T-cell (primary cell): ENCODE measurements at regions not wholly inside any gene's neighbourhood (a gene's known extent, or its start where the extent isn't known, plus 50 kb on each side); places are given as distances from the start of the nearest gene placed in this dataset.

Experiments
- ATAC-seq, 4 experiments: fragments of 200-7000 bp in 3 of 4; fragments of 150-1000 bp in 1 of 4; cut with Tn5 transposase; replicated peaks in 1 of 4; 1 replicate in 3 of 4; 2 replicates in 1 of 4; pipeline ENCODE4 v1.10.0; 2021; ENCODE audit warnings: moderate library complexity in 3 of 4, mild to moderate bottlenecking in 2 of 4, moderate number of reproducible peaks in 1 of 4
- CTCF ChIA-PET, 2 donors: fragments of 300-600 bp; sonication (Branson Sonifier 250); formaldehyde crosslinking; loops; one replicate each; lab custom pipeline; 2022; ENCODE audit warnings: antibody characterized with exemption in 2 of 2; lab: Charles Lee
- POLR2A ChIA-PET, 2 donors: fragments of 300-600 bp; sonication (Branson Sonifier 250); formaldehyde crosslinking; loops; one replicate each; lab custom pipeline; 2022; ENCODE audit warnings: antibody characterized with exemption in 2 of 2; lab: Charles Lee
- DNase-seq, 35 experiments: peaks; one replicate each; pipeline versions ENCODE4 v3.0.0 to v3.0.0-alpha.2; 2013 to 2023
- H3K27ac ChIP-seq: one replicate; pipeline ENCODE4 v1.5.1; 2013; ENCODE audit warnings: low read length
- H3K27me3 ChIP-seq, 2 experiments: replicated peaks in 1 of 2; 1 replicate in 1 of 2; 2 replicates in 1 of 2; pipeline versions ENCODE4 v1.6.1 to v1.7.0; 2013; ENCODE audit warnings: low read length in 1 of 2, mixed read lengths in 1 of 2; ENCODE audit not compliant: control insufficient read depth in 2 of 2, insufficient read depth in 2 of 2; ENCODE audit errors: extremely low read depth in 1 of 2
- H3K36me3 ChIP-seq, 2 donors: 1 replicate in 1 of 2; 2 replicates in 1 of 2; pipeline versions ENCODE4 v1.6.1 to v1.7.0; 2013; ENCODE audit warnings: low read length in 1 of 2; ENCODE audit not compliant: control insufficient read depth in 2 of 2, insufficient read depth in 1 of 2; ENCODE audit errors: extremely low read depth in 1 of 2
- H3K4me1 ChIP-seq, 2 experiments: 1 replicate in 1 of 2; 2 replicates in 1 of 2; pipeline versions ENCODE4 v1.6.1 to v1.7.0; 2013; ENCODE audit warnings: low read length in 2 of 2, mixed read lengths in 1 of 2; ENCODE audit not compliant: insufficient read depth in 2 of 2, control insufficient read depth in 1 of 2; ENCODE audit errors: extremely low read depth in 1 of 2
- H3K4me3 ChIP-seq, 2 donors: 1 replicate in 1 of 2; 2 replicates in 1 of 2; pipeline versions ENCODE4 v1.5.1 to v1.7.0; 2013; ENCODE audit warnings: mild to moderate bottlenecking in 2 of 2, low read length in 1 of 2, moderate library complexity in 1 of 2; ENCODE audit not compliant: control insufficient read depth in 1 of 2; ENCODE audit errors: extremely low read depth in 1 of 2
- H3K9me3 ChIP-seq: 2 replicates; pipeline ENCODE4 v1.7.0; 2013
- H3K27ac Mint-ChIP-seq, 2 donors: one replicate each; pipeline ENCODE4 v1.8.0; 2020 to 2021; ENCODE audit warnings: mild to moderate bottlenecking in 2 of 2, mixed read lengths in 2 of 2
- H3K27me3 Mint-ChIP-seq, 2 donors: one replicate each; pipeline ENCODE4 v1.8.0; 2021 to 2022; ENCODE audit warnings: mixed read lengths in 2 of 2
- H3K36me3 Mint-ChIP-seq: one replicate; pipeline ENCODE4 v1.8.0; 2021; ENCODE audit warnings: mixed read lengths
- H3K4me1 Mint-ChIP-seq, 3 donors: one replicate each; pipeline ENCODE4 v1.8.0; 2020 to 2022; ENCODE audit warnings: mixed read lengths in 3 of 3, mild to moderate bottlenecking in 1 of 3
- H3K4me3 Mint-ChIP-seq, 3 donors: one replicate each; pipeline ENCODE4 v1.8.0; 2020 to 2022; ENCODE audit warnings: mild to moderate bottlenecking in 3 of 3, mixed read lengths in 3 of 3, moderate library complexity in 3 of 3
- H3K9me3 Mint-ChIP-seq, 3 donors: one replicate each; pipeline ENCODE4 v1.8.0; 2020 to 2022; ENCODE audit warnings: mixed read lengths in 3 of 3
- WGBS: methylation state at CpG from one replicate; pipeline ENCODE4 v1.1.5; 2013; ENCODE audit warnings: missing lambda C conversion rate; ENCODE audit not compliant: insufficient coverage; 5-methylcytosine and 5-hydroxymethylcytosine counted together

DNA sequence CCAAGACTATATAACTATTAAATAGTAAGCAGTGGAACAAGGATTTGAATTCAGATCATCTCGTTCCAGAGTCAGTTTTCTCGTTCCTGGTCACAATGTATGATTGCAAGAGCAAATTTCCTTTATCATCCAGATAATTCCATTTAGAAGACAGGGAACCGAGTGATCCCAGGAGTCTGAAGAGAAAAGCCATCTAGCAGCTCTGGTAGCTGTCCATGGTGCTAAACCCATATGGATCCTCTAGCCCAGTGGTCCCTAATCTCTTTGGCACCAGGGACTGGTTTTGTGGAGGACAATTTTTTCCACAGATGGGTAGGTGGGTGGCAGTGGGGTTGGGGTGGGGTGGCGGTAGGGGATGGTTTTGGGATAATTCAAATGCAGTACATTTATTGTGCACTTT lies 229.4 kb downstream of the PTPRU start:
- Histone ChIP-seq H3K27me3 (peaks cover 0 to 30% of the 10 kb centered on the region in 2 experiments), H3K4me3 (no peak overlapping the region), H3K4me1 (no peaks in the 10 kb centered on the region), H3K27ac (no peak overlapping the region), H3K9me3 (no peaks in the 10 kb centered on the region), H3K36me3 (no peaks in the 10 kb centered on the region)
- ATAC-seq (no peak), DNase-seq (no peak)
- H3K9me3 Mint-ChIP-seq: peaks cover 4 to 12% (median 11%) of the 10 kb centered on the region in 3 donors
- 57% methylated on average over 1 of the region's 4 CpGs for WGBS
- H3K36me3 Mint-ChIP-seq: no peaks in the 10 kb centered on the region
- H3K4me1 Mint-ChIP-seq: no peaks in the 10 kb centered on the region
- no peak overlapping the region for H3K4me3 Mint-ChIP-seq
- no peak overlapping the region for H3K27ac Mint-ChIP-seq
- POLR2A ChIA-PET: no interaction called here
- CTCF ChIA-PET: no interaction called here
- H3K27me3 Mint-ChIP-seq: peaks cover 24 to 30% of the 10 kb centered on the region in 2 donors

DNA sequence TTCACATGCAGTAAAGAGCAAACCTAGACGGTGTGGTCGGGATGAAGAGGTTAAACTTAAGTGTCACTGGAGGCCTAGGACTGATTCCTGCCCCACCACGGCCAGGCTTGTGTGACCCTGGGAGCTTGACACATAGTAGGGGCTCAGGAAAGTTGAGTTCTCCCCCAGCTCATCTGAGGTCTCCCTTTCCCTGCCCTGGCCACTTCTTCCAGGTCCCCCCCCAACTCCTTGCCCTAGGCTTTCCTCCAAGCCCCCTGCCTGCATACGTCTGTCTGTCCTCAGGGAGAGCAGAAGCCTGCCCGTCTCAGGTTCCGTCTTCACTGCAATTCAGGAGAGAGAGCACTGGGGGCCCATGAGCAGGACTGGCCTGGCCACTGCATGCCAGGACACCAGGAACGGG lies 225.8 kb downstream of the PTPRU start:
- CTCF ChIA-PET: no interaction called here
- DNase-seq (no peak), ATAC-seq (no peak)

DNA sequence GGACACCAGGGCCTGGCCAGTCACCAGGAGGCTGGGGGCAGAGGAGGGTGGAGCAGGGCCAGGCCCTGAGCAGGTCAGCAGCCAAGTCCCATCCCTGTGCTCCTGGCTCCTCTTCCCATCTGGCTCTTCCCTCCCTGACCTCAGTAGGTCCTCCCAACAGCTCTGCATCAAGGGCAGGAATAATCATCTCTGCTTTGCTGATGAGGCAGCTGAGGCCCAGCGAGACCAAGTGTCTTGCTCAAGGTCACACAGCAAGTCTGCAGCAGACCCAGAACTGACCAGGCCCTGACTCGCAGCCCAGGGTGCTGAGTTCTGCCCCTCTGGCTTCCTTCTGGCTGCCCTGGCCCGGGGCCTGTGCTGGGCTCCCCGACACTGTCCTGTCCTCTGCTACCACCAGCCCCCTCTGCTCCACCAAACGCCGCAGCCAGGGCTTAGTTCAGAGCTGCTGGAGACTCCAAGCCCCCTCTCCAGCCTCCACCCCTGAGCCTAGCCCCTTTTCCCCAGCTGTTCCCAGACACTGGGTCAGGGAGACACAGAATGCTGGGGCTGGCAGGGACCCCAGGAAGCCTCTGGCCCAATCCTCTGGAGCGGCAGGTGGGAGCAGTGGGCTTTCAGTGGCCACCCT lies 224.9 kb downstream of the PTPRU start:
- Mint-ChIP-seq H3K27me3 (peaks cover 14 to 19% of the 10 kb centered on the region in 2 donors), H3K4me3 (no peak overlapping the region), H3K4me1 (no peaks in the 10 kb centered on the region), H3K36me3 (no peaks in the 10 kb centered on the region), H3K27ac (no peak overlapping the region), H3K9me3 (peaks cover 4 to 12% (median 6%) of the 10 kb centered on the region in 3 donors)
- ATAC-seq (no peak), DNase-seq (no peak)
- no peaks in the 10 kb centered on the region for H3K9me3 ChIP-seq
- ChIA-PET POLR2A (no interaction called here), CTCF (no interaction called here)
- no peaks in the 10 kb centered on the region for H3K4me1 ChIP-seq
- WGBS: 69% methylated on average over 6 of the region's 7 CpGs
- no peak overlapping the region for H3K4me3 ChIP-seq
- peaks cover 0 to 17% of the 10 kb centered on the region in 2 experiments for H3K27me3 ChIP-seq
- no peaks in the 10 kb centered on the region for H3K36me3 ChIP-seq
- H3K27ac ChIP-seq: no peak overlapping the region

More for the DNA sequence above, 225.8 kb downstream of the PTPRU start:
- Mint-ChIP-seq H3K9me3 (peaks cover 4 to 12% (median 11%) of the 10 kb centered on the region in 3 donors), H3K36me3 (no peaks in the 10 kb centered on the region), H3K27me3 (peaks cover 14 to 18% of the 10 kb centered on the region in 2 donors), H3K4me3 (no peak overlapping the region), H3K4me1 (no peaks in the 10 kb centered on the region), H3K27ac (no peak overlapping the region)
- H3K9me3 ChIP-seq: no peaks in the 10 kb centered on the region
- 65% methylated on average over 7 of the region's 7 CpGs for WGBS
- POLR2A ChIA-PET: no interaction called here
- peaks cover 0 to 20% of the 10 kb centered on the region in 2 experiments for H3K27me3 ChIP-seq
- no peak overlapping the region for H3K27ac ChIP-seq
- no peaks in the 10 kb centered on the region for H3K4me1 ChIP-seq
- H3K36me3 ChIP-seq: no peaks in the 10 kb centered on the region
- no peak overlapping the region for H3K4me3 ChIP-seq

DNA sequence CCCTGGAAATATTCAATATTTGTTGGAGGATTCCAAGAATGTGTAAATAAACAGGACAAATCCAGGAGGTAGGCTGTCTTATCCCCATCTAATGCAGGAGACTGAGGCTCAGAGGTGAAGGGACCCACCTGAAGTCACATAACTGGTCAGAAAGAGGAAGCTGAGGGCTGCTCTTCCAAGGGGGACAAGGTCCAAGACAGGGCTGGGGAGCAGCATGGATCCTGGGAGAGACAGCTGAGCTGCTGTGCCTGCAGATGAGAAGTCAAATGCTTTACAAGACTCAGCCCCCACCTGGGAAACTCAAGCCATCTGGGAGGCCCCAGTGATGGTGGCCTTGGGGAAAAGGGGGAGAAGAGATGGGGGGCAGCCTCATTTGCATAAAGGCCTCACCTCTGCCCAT lies 224.4 kb downstream of the PTPRU start:
- ChIA-PET POLR2A (no interaction called here), CTCF (no interaction called here)
- no peaks in the 10 kb centered on the region for H3K9me3 ChIP-seq
- ATAC-seq (no peak), DNase-seq (no peak)
- peaks cover 0 to 21% of the 10 kb centered on the region in 2 experiments for H3K27me3 ChIP-seq
- H3K27ac Mint-ChIP-seq: no peak overlapping the region
- no peak overlapping the region for H3K27ac ChIP-seq
- no peak overlapping the region for H3K4me3 Mint-ChIP-seq
- H3K4me1 Mint-ChIP-seq: no peaks in the 10 kb centered on the region
- H3K4me3 ChIP-seq: no peak overlapping the region
- H3K27me3 Mint-ChIP-seq: peaks cover 18 to 19% of the 10 kb centered on the region in 2 donors
- H3K36me3 Mint-ChIP-seq: no peaks in the 10 kb centered on the region
- H3K9me3 Mint-ChIP-seq: peaks cover 4 to 12% (median 6%) of the 10 kb centered on the region in 3 donors
- no peaks in the 10 kb centered on the region for H3K4me1 ChIP-seq
- no peaks in the 10 kb centered on the region for H3K36me3 ChIP-seq

DNA sequence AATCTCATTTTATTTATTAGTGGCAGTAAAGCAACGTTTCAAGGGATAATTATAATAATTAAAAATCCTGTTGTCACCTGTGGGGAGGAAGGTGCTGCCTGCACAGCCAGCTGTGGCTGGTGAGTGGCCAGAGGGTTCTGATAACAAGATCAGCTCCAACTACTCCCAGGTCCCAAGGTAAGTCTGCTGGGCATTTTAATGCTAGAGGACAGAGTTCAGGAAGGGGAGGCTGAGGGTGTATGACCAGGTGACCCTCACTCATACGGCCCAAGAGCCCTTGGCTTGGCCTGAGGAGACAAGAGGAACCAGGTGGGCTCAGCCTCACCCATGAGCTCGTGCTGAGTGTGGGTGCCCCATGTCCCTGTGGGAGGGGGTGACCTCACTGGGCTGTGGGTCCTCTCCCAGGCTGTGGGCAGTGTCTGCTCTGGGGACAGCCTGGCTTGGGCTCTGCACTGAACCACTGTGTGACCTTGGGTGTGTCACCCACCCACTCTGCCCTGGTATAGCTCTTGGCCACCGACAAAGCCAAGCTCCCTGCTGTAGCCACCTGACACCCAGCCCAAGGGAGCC lies 223.8 kb downstream of the PTPRU start:
- no peaks in the 10 kb centered on the region for H3K4me1 Mint-ChIP-seq
- ChIA-PET POLR2A (no interaction called here), CTCF (no interaction called here)
- 74% methylated on average over 3 of the region's 4 CpGs for WGBS
- Histone ChIP-seq H3K4me1 (no peaks in the 10 kb centered on the region), H3K4me3 (no peak overlapping the region), H3K27ac (no peak overlapping the region), H3K9me3 (no peaks in the 10 kb centered on the region), H3K27me3 (peaks cover 0 to 26% of the 10 kb centered on the region in 2 experiments), H3K36me3 (no peaks in the 10 kb centered on the region)
- H3K9me3 Mint-ChIP-seq: peaks cover 1 to 9% (median 2%) of the 10 kb centered on the region in 3 donors
- H3K4me3 Mint-ChIP-seq: no peak overlapping the region
- no peak for ATAC-seq
- peaks cover 17 to 19% of the 10 kb centered on the region in 2 donors for H3K27me3 Mint-ChIP-seq
- no peak for DNase-seq
- H3K27ac Mint-ChIP-seq: no peak overlapping the region
- no peaks in the 10 kb centered on the region for H3K36me3 Mint-ChIP-seq

DNA sequence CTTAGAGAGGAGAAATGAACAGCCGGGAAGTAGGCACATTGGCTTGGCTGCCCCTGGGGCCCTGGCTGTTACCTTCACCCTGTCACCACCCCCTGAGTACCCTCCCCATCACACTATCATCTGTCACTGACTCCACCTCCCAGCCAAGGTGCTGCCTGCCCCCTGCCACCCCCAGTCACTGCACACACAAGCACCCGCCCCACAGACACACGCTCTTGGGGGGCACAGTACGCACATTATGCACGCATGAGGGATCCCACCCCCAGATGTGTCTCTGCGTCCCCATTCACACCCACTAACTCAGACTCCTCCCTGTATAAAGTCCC lies 223.3 kb downstream of the PTPRU start:
- H3K4me3 ChIP-seq: no peak overlapping the region
- Mint-ChIP-seq H3K27me3 (peaks cover 16 to 19% of the 10 kb centered on the region in 2 donors), H3K9me3 (peaks cover 0 to 6% (median 0%) of the 10 kb centered on the region in 3 donors), H3K4me1 (no peaks in the 10 kb centered on the region), H3K4me3 (no peak overlapping the region), H3K36me3 (no peaks in the 10 kb centered on the region), H3K27ac (no peak overlapping the region)
- no peak for ATAC-seq
- ChIA-PET CTCF (no interaction called here), POLR2A (no interaction called here)
- H3K9me3 ChIP-seq: no peaks in the 10 kb centered on the region
- no peak for DNase-seq
- no peaks in the 10 kb centered on the region for H3K36me3 ChIP-seq
- H3K27ac ChIP-seq: no peak overlapping the region
- 90% methylated on average over 4 of the region's 6 CpGs for WGBS
- peaks cover 0 to 30% of the 10 kb centered on the region in 2 experiments for H3K27me3 ChIP-seq
- H3K4me1 ChIP-seq: no peaks in the 10 kb centered on the region
